A549 (cell line): ENCODE measurements at regions not wholly inside any gene's neighbourhood (a gene's known extent, or its start where the extent isn't known, plus 50 kb on each side); places are given as distances from the start of the nearest gene placed in this dataset.
A peak's percentile ranks its signal among the peaks of the same experiment; 100 is the strongest.

ENCODE experiments used
- ATAC-seq, 2 experiments: fragments of 200-7000 bp in 1 of 2; fragments of >200 bp in 1 of 2; cut with Nextera tagmentation in 1 of 2; cut with Tn5 transposase in 1 of 2; 3 replicates each; pipeline versions ENCODE4 v1.8.0 to v1.9.1; 2018 to 2020; ENCODE audit warnings: mild to moderate bottlenecking in 1 of 2, moderate library complexity in 1 of 2
- CTCF ChIA-PET: fragments of 300-600 bp; sonication (Branson Sonifier 250); formaldehyde crosslinking; extraction: SDS; loops from one replicate; lab custom pipeline; 2021; ENCODE audit warnings: antibody characterized with exemption, inconsistent platforms; lab: Yijun Ruan, JAX
- POLR2A ChIA-PET: fragments of 350-600 bp; formaldehyde crosslinking; extraction: SDS; loops from one replicate; lab custom pipeline; 2021; ENCODE audit warnings: antibody characterized with exemption, inconsistent platforms; lab: Yijun Ruan, JAX
- DNase-seq, 2 experiments: peaks; one replicate each; pipeline versions ENCODE4 v3.0.0 to v3.0.0-alpha.2; 2011 to 2016; ENCODE audit warnings: low read depth in 1 of 2, low spot score in 1 of 2
- FAIRE-seq: peaks from 2 replicates; lab custom pipeline; 2011; peaks lifted over from hg19 to GRCh38; lab: Jason Lieb, UNC
- H3K27ac ChIP-seq, 2 experiments: fragments of >200 bp; sonication (Bioruptor Twin); formaldehyde crosslinking; 3 replicates each; pipeline ENCODE4 v1.5.1; 2016 to 2017
- H3K4me1 ChIP-seq: fragments of >200 bp; sonication (Bioruptor Twin); formaldehyde crosslinking; 3 replicates; pipeline ENCODE4 v1.6.1; 2016
- H3K4me2 ChIP-seq: fragments of >200 bp; sonication (Bioruptor Twin); formaldehyde crosslinking; 3 replicates; pipeline ENCODE4 v1.6.1; 2016
- H3K4me3 ChIP-seq: fragments of >200 bp; sonication (Bioruptor Twin); formaldehyde crosslinking; 3 replicates; pipeline ENCODE4 v1.5.1; 2016
- H3K9me3 ChIP-seq: fragments of >200 bp; sonication (Bioruptor Twin); formaldehyde crosslinking; 3 replicates; pipeline ENCODE4 v1.6.1; 2016
- BCL3 ChIP-seq: fragments of >200 bp; sonication (Bioruptor Twin); formaldehyde crosslinking; IDR thresholded peaks from 3 replicates; pipeline ENCODE4 v1.6.1; 2016
- CEBPB ChIP-seq, 2 experiments: fragments of >200 bp in 1 of 2; sonication (Bioruptor Twin) in 1 of 2; formaldehyde crosslinking in 1 of 2; IDR thresholded peaks; 2 replicates each; pipeline ENCODE4 v1.6.1; 2012 to 2016
- CHD2 ChIP-seq: fragments of 150-350 bp; IDR thresholded peaks from 2 replicates; pipeline ENCODE4 v1.6.1; 2014; ENCODE audit warnings: low read length; ENCODE audit not compliant: partially characterized antibody
- EHF ChIP-seq: fragments of 250-450 bp; sonication (Bioruptor Pico); IDR thresholded peaks from 2 replicates; pipeline ENCODE4 v1.5.0; 2020; ENCODE audit warnings: mild to moderate bottlenecking
- EP300 ChIP-seq, 2 experiments: fragments of >200 bp; sonication (Bioruptor Twin); formaldehyde crosslinking; IDR thresholded peaks; 2 replicates in 1 of 2; 3 replicates in 1 of 2; pipeline ENCODE4 v1.6.1; 2016 to 2017
- FOXS1 ChIP-seq: fragments of 250-450 bp; sonication (Bioruptor Pico); IDR thresholded peaks from 2 replicates; pipeline ENCODE4 v1.5.0; 2020; ENCODE audit warnings: mild to moderate bottlenecking, moderate library complexity
- HES2 ChIP-seq: fragments of >200 bp; sonication (Bioruptor Twin); formaldehyde crosslinking; IDR thresholded peaks from 2 replicates; pipeline ENCODE4 v1.6.1; 2016
- HEYL ChIP-seq: fragments of 250-450 bp; sonication (Bioruptor Pico); IDR thresholded peaks from 2 replicates; pipeline ENCODE4 v1.8.0; 2021; ENCODE audit warnings: mild to moderate bottlenecking, moderate library complexity
- HMGXB4 ChIP-seq: fragments of 250-450 bp; sonication (Bioruptor Pico); IDR thresholded peaks from 2 replicates; pipeline ENCODE4 v1.5.0; 2021; ENCODE audit warnings: mild to moderate bottlenecking, moderate library complexity, borderline replicate concordance
- HOXB13 ChIP-seq: fragments of 250-450 bp; sonication (Bioruptor Pico); IDR thresholded peaks from 2 replicates; pipeline ENCODE4 v1.5.0; 2020; ENCODE audit warnings: low read depth, mild to moderate bottlenecking, moderate library complexity
- JUNB ChIP-seq: fragments of >200 bp; sonication (Bioruptor Twin); formaldehyde crosslinking; IDR thresholded peaks from 2 replicates; pipeline ENCODE4 v1.6.1; 2016
- KDM5A ChIP-seq: fragments of 200-600 bp; sonication (generic); IDR thresholded peaks from 2 replicates; pipeline ENCODE4 v1.6.1; 2016; ENCODE audit warnings: antibody characterized with exemption, mild to moderate bottlenecking
- MAFK ChIP-seq: fragments of 450-650 bp; IDR thresholded peaks from 2 replicates; pipeline ENCODE4 v1.6.1; 2014; ENCODE audit not compliant: partially characterized antibody
- MAX ChIP-seq: IDR thresholded peaks from 2 replicates; pipeline ENCODE4 v1.6.1; 2012
- MYC ChIP-seq: IDR thresholded peaks from 2 replicates; pipeline ENCODE4 v1.6.1; 2012; ENCODE audit warnings: mild to moderate bottlenecking, inconsistent platforms, low read length, improper control_type of control experiment, borderline replicate concordance
- NPAS2 ChIP-seq: fragments of 250-450 bp; sonication (Bioruptor Pico); IDR thresholded peaks from 2 replicates; pipeline ENCODE4 v1.8.0; 2022; ENCODE audit warnings: mild to moderate bottlenecking, moderate library complexity, borderline replicate concordance
- RCOR1 ChIP-seq: fragments of 150-350 bp; IDR thresholded peaks from 2 replicates; pipeline ENCODE4 v1.6.1; 2014; ENCODE audit warnings: antibody characterized with exemption, low read length, low read depth
- SREBF2 ChIP-seq: fragments of 450-650 bp; IDR thresholded peaks from 2 replicates; pipeline ENCODE4 v1.6.1; 2014; ENCODE audit warnings: mild to moderate bottlenecking, moderate library complexity
- ZFP36 ChIP-seq: fragments of 450-650 bp; IDR thresholded peaks from 2 replicates; pipeline ENCODE4 v1.6.1; 2014; ENCODE audit warnings: borderline replicate concordance; ENCODE audit not compliant: partially characterized antibody
- ZNF302 ChIP-seq: fragments of 250-450 bp; sonication (Bioruptor Pico); IDR thresholded peaks from 2 replicates; pipeline ENCODE4 v1.9.0; 2021; ENCODE audit warnings: inconsistent platforms, mild to moderate bottlenecking, moderate library complexity
- WGBS: methylation state at CpG from one replicate; pipeline ENCODE4 v1.1.6; 2017; ENCODE audit errors: missing lambda C conversion rate; 5-methylcytosine and 5-hydroxymethylcytosine counted together

- Histone ChIP-seq H3K4me1 (no peaks in the 10 kb centered on the region), H3K9me3 (peaks cover 15% of the 10 kb centered on the region; the same call in 1 of the 3 replicates), H3K4me3 (no peak overlapping the region), H3K4me2 (no peak overlapping the region), H3K27ac (no peak overlapping the region)
- CTCF ChIA-PET, result no interaction called here
- FAIRE-seq (no peak), ATAC-seq (no peak), DNase-seq (no peak)
- peak; percentile 51 for TF ChIP-seq MAFK
- no peak for TF ChIP-seq RCOR1
- POLR2A ChIA-PET, result no interaction called here
These were observed 88.8 kb upstream of the HMHB1 start for GRCh38 chr5:143723159-143723558.

- no peak overlapping the region for H3K27ac ChIP-seq
- no peak for TF ChIP-seq MAX
- no peak for TF ChIP-seq MYC
- TF ChIP-seq ZNF302 (CRISPR knock-in tag), result no peak
- POLR2A ChIA-PET, result no interaction called here
- CTCF ChIA-PET, result interaction anchor here (1.0 to 1.6 kb wide), 3 partner anchors 11 to 14 kb away, joined by 3 read pairs; no protein-coding TSS in a partner anchor
- H3K4me2 ChIP-seq, result no peak overlapping the region
- DNase-seq, result no peak
- FAIRE-seq, result no peak
- H3K4me1 ChIP-seq, result no peaks in the 10 kb centered on the region
- ATAC-seq, result no peak
- H3K9me3 ChIP-seq, result peaks cover 15% of the 10 kb centered on the region; the same call in 1 of the 3 replicates
- no peak overlapping the region for H3K4me3 ChIP-seq
These were observed 90.0 kb upstream of the HMHB1 start for GRCh38 chr5:143721925-143722324.

- WGBS, result 54% methylated on average over 5 of the region's 5 CpGs
- ChIA-PET POLR2A (no interaction called here), CTCF (interaction anchor here (1.6 kb wide), 1 partner anchor 10 kb away, joined by 3 read pairs; no protein-coding TSS in a partner anchor)
These were observed 91.3 kb upstream of the HMHB1 start for GRCh38 chr5:143720689-143721088.

GRCh38 chr5:143717400-143717799 is 94.6 kb upstream of the HMHB1 start:
- Histone ChIP-seq H3K4me3 (no peak overlapping the region), H3K4me2 (no peak overlapping the region), H3K9me3 (no peaks in the 10 kb centered on the region), H3K4me1 (peaks cover 15% of the 10 kb centered on the region), H3K27ac (no peak overlapping the region)
- POLR2A ChIA-PET, result no interaction called here
- 45% methylated on average over 2 of the region's 2 CpGs for WGBS
- ATAC-seq, result no peak
- CTCF ChIA-PET, result no interaction called here
- no peak for FAIRE-seq
- DNase-seq, result no peak
- no peak for TF ChIP-seq BCL3
- no peak for TF ChIP-seq CHD2
- TF ChIP-seq JUNB, result no peak
- TF ChIP-seq ZNF302 (CRISPR knock-in tag), result no peak
- TF ChIP-seq EHF (CRISPR knock-in tag), result no peak
- TF ChIP-seq CEBPB (IDR thresholded peaks at IDR 0.05), result no peak
- TF ChIP-seq FOXS1 (CRISPR knock-in tag), result no peak
- TF ChIP-seq HMGXB4, result no peak
- no peak for TF ChIP-seq HEYL (CRISPR knock-in tag)
- no peak for TF ChIP-seq NPAS2 (CRISPR knock-in tag)
- no peak for TF ChIP-seq HES2

More at GRCh38 chr5:143720689-143721088, 91.3 kb upstream of the HMHB1 start:
- FAIRE-seq, result no peak
- H3K27ac ChIP-seq, result no peak overlapping the region
- no peak for TF ChIP-seq CHD2
- no peak for TF ChIP-seq EP300 (IDR thresholded peaks at IDR 0.05)
- TF ChIP-seq SREBF2, result no peak
- no peak for TF ChIP-seq ZFP36
- no peak for TF ChIP-seq KDM5A
- no peak for TF ChIP-seq MAX
- no peak for TF ChIP-seq MAFK
- TF ChIP-seq FOXS1 (CRISPR knock-in tag), result no peak
- no peak for TF ChIP-seq HOXB13 (CRISPR knock-in tag)
- H3K4me3 ChIP-seq, result no peak overlapping the region
- H3K4me2 ChIP-seq, result no peak overlapping the region
- H3K4me1 ChIP-seq, result no peaks in the 10 kb centered on the region
- peak; percentile 23 to 30; a peak in 1 of 6 replicates for ATAC-seq
- peaks cover 15% of the 10 kb centered on the region; the same call in 1 of the 3 replicates for H3K9me3 ChIP-seq
- DNase-seq, result no peak
